ENCODE measurements at regions not wholly inside any gene's neighbourhood (a gene's known extent, or its start where the extent isn't known, plus 50 kb on each side); places are given as distances from the start of the nearest gene placed in this dataset.

GRCh38 chr4:129369361-129370010 lies 273.5 kb downstream of the C4orf33 start:
- H3K9me3 ChIP-seq (ENCODE audit: control insufficient read depth, low read length): no peaks in the 10 kb centered on the region
- no peak overlapping the region for H3K27ac ChIP-seq (ENCODE audit: low read depth, low read length, severe bottlenecking)
- no peak overlapping the region for H3K4me3 ChIP-seq (ENCODE audit: extremely low read depth, insufficient read depth, low read length, poor library complexity, severe bottlenecking)
- H3K4me1 ChIP-seq (ENCODE audit: control insufficient read depth, insufficient read depth, low read length, poor library complexity, severe bottlenecking): no peaks in the 10 kb centered on the region
- no peaks in the 10 kb centered on the region for H3K36me3 ChIP-seq (ENCODE audit: control insufficient read depth, insufficient read depth, low read length)
- no CpG with 5 or more reads among the region's 3 CpGs for WGBS, 2 experiments (ENCODE audit: insufficient coverage in 2 of 2)

GRCh38 chr4:129371065-129371464 lies 275.1 kb downstream of the C4orf33 start:
- Histone ChIP-seq H3K27ac (ENCODE audit: low read depth, low read length, severe bottlenecking) (no peak overlapping the region), H3K36me3 (ENCODE audit: control insufficient read depth, insufficient read depth, low read length) (no peaks in the 10 kb centered on the region), H3K4me3 (ENCODE audit: extremely low read depth, insufficient read depth, low read length, poor library complexity, severe bottlenecking) (no peak overlapping the region), H3K4me1 (ENCODE audit: control insufficient read depth, insufficient read depth, low read length, poor library complexity, severe bottlenecking) (no peaks in the 10 kb centered on the region), H3K9me3 (ENCODE audit: control insufficient read depth, low read length) (no peaks in the 10 kb centered on the region)
- WGBS, 2 experiments (ENCODE audit: insufficient coverage in 2 of 2): 88 to 89% methylated on average over 1 of the region's 4 CpGs

- H3K27ac ChIP-seq (ENCODE audit: low read depth, low read length, severe bottlenecking): no peak overlapping the region
- no peaks in the 10 kb centered on the region for H3K36me3 ChIP-seq (ENCODE audit: control insufficient read depth, insufficient read depth, low read length)
- H3K4me1 ChIP-seq (ENCODE audit: control insufficient read depth, insufficient read depth, low read length, poor library complexity, severe bottlenecking): no peaks in the 10 kb centered on the region
- 93 to 94% methylated on average over 2 of the region's 3 CpGs for WGBS, 2 experiments (ENCODE audit: insufficient coverage in 2 of 2)
- H3K9me3 ChIP-seq (ENCODE audit: control insufficient read depth, low read length): no peaks in the 10 kb centered on the region
- H3K4me3 ChIP-seq (ENCODE audit: extremely low read depth, insufficient read depth, low read length, poor library complexity, severe bottlenecking): no peak overlapping the region
These were observed 276.0 kb downstream of the C4orf33 start for GRCh38 chr4:129371926-129372325.

GRCh38 chr4:129377131-129377845 lies 281.3 kb downstream of the C4orf33 start:
- Histone ChIP-seq H3K9me3 (ENCODE audit: control insufficient read depth, low read length) (no peaks in the 10 kb centered on the region), H3K4me1 (ENCODE audit: control insufficient read depth, insufficient read depth, low read length, poor library complexity, severe bottlenecking) (no peaks in the 10 kb centered on the region), H3K36me3 (ENCODE audit: control insufficient read depth, insufficient read depth, low read length) (no peaks in the 10 kb centered on the region), H3K27ac (ENCODE audit: low read depth, low read length, severe bottlenecking) (no peak overlapping the region), H3K4me3 (ENCODE audit: extremely low read depth, insufficient read depth, low read length, poor library complexity, severe bottlenecking) (no peak overlapping the region)
- WGBS, 2 experiments (ENCODE audit: insufficient coverage in 2 of 2): 53 to 67% methylated on average over 1 to 2 of the region's 4 CpGs

GRCh38 chr4:129378364-129378763 lies 282.4 kb downstream of the C4orf33 start:
- H3K27ac ChIP-seq (ENCODE audit: low read depth, low read length, severe bottlenecking): no peak overlapping the region
- no peak overlapping the region for H3K4me3 ChIP-seq (ENCODE audit: extremely low read depth, insufficient read depth, low read length, poor library complexity, severe bottlenecking)
- no peaks in the 10 kb centered on the region for H3K9me3 ChIP-seq (ENCODE audit: control insufficient read depth, low read length)
- no peaks in the 10 kb centered on the region for H3K4me1 ChIP-seq (ENCODE audit: control insufficient read depth, insufficient read depth, low read length, poor library complexity, severe bottlenecking)
- WGBS, 2 experiments (ENCODE audit: insufficient coverage in 2 of 2): 65 to 100% methylated on average over 1 to 3 of the region's 3 CpGs
- H3K36me3 ChIP-seq (ENCODE audit: control insufficient read depth, insufficient read depth, low read length): no peaks in the 10 kb centered on the region

- Histone ChIP-seq H3K27ac (ENCODE audit: low read depth, low read length, severe bottlenecking) (no peak overlapping the region), H3K9me3 (ENCODE audit: control insufficient read depth, low read length) (no peaks in the 10 kb centered on the region), H3K4me1 (ENCODE audit: control insufficient read depth, insufficient read depth, low read length, poor library complexity, severe bottlenecking) (no peaks in the 10 kb centered on the region), H3K4me3 (ENCODE audit: extremely low read depth, insufficient read depth, low read length, poor library complexity, severe bottlenecking) (no peak overlapping the region), H3K36me3 (ENCODE audit: control insufficient read depth, insufficient read depth, low read length) (no peaks in the 10 kb centered on the region)
- WGBS, 2 experiments (ENCODE audit: insufficient coverage in 2 of 2): no CpG with 5 or more reads among the region's 2 CpGs
These were observed 283.5 kb downstream of the C4orf33 start for GRCh38 chr4:129379429-129379828.

- no peaks in the 10 kb centered on the region for H3K4me1 ChIP-seq (ENCODE audit: control insufficient read depth, insufficient read depth, low read length, poor library complexity, severe bottlenecking)
- no CpG with 5 or more reads among the region's 1 CpG for WGBS, 2 experiments (ENCODE audit: insufficient coverage in 2 of 2)
- H3K27ac ChIP-seq (ENCODE audit: low read depth, low read length, severe bottlenecking): no peak overlapping the region
- H3K36me3 ChIP-seq (ENCODE audit: control insufficient read depth, insufficient read depth, low read length): no peaks in the 10 kb centered on the region
- H3K9me3 ChIP-seq (ENCODE audit: control insufficient read depth, low read length): no peaks in the 10 kb centered on the region
- H3K4me3 ChIP-seq (ENCODE audit: extremely low read depth, insufficient read depth, low read length, poor library complexity, severe bottlenecking): no peak overlapping the region
These were observed 289.0 kb downstream of the C4orf33 start for GRCh38 chr4:129384974-129385373.

GRCh38 chr4:129387666-129388065 lies 291.7 kb downstream of the C4orf33 start:
- Histone ChIP-seq H3K36me3 (ENCODE audit: control insufficient read depth, insufficient read depth, low read length) (no peaks in the 10 kb centered on the region), H3K9me3 (ENCODE audit: control insufficient read depth, low read length) (no peaks in the 10 kb centered on the region), H3K4me1 (ENCODE audit: control insufficient read depth, insufficient read depth, low read length, poor library complexity, severe bottlenecking) (no peaks in the 10 kb centered on the region), H3K4me3 (ENCODE audit: extremely low read depth, insufficient read depth, low read length, poor library complexity, severe bottlenecking) (no peak overlapping the region), H3K27ac (ENCODE audit: low read depth, low read length, severe bottlenecking) (no peak overlapping the region)

- Histone ChIP-seq H3K4me1 (ENCODE audit: control insufficient read depth, insufficient read depth, low read length, poor library complexity, severe bottlenecking) (no peaks in the 10 kb centered on the region), H3K27ac (ENCODE audit: low read depth, low read length, severe bottlenecking) (no peak overlapping the region), H3K36me3 (ENCODE audit: control insufficient read depth, insufficient read depth, low read length) (no peaks in the 10 kb centered on the region), H3K4me3 (ENCODE audit: extremely low read depth, insufficient read depth, low read length, poor library complexity, severe bottlenecking) (no peak overlapping the region), H3K9me3 (ENCODE audit: control insufficient read depth, low read length) (no peaks in the 10 kb centered on the region)
- 96 to 97% methylated on average over 4 of the region's 4 CpGs for WGBS, 2 experiments (ENCODE audit: insufficient coverage in 2 of 2)
These were observed 298.0 kb downstream of the C4orf33 start for GRCh38 chr4:129393976-129394375.

- Histone ChIP-seq H3K4me3 (ENCODE audit: extremely low read depth, insufficient read depth, low read length, poor library complexity, severe bottlenecking) (no peak overlapping the region), H3K27ac (ENCODE audit: low read depth, low read length, severe bottlenecking) (no peak overlapping the region), H3K36me3 (ENCODE audit: control insufficient read depth, insufficient read depth, low read length) (no peaks in the 10 kb centered on the region), H3K9me3 (ENCODE audit: control insufficient read depth, low read length) (no peaks in the 10 kb centered on the region), H3K4me1 (ENCODE audit: control insufficient read depth, insufficient read depth, low read length, poor library complexity, severe bottlenecking) (no peaks in the 10 kb centered on the region)
- 81 to 87% methylated on average over 3 to 4 of the region's 6 CpGs for WGBS, 2 experiments (ENCODE audit: insufficient coverage in 2 of 2)
These were observed 298.7 kb downstream of the C4orf33 start for GRCh38 chr4:129394635-129395034.

- Histone ChIP-seq H3K27ac (ENCODE audit: low read depth, low read length, severe bottlenecking) (no peak overlapping the region), H3K4me1 (ENCODE audit: control insufficient read depth, insufficient read depth, low read length, poor library complexity, severe bottlenecking) (no peaks in the 10 kb centered on the region), H3K36me3 (ENCODE audit: control insufficient read depth, insufficient read depth, low read length) (no peaks in the 10 kb centered on the region), H3K4me3 (ENCODE audit: extremely low read depth, insufficient read depth, low read length, poor library complexity, severe bottlenecking) (no peak overlapping the region), H3K9me3 (ENCODE audit: control insufficient read depth, low read length) (no peaks in the 10 kb centered on the region)
- WGBS, 2 experiments (ENCODE audit: insufficient coverage in 2 of 2): no CpG with 5 or more reads among the region's 1 CpG
These were observed 307.9 kb downstream of the C4orf33 start for GRCh38 chr4:129403848-129404247.
